Endodermal cell (in vitro differentiated cells): ENCODE measurements at regions not wholly inside any gene's neighbourhood (a gene's known extent, or its start where the extent isn't known, plus 50 kb on each side); places are given as distances from the start of the nearest gene placed in this dataset.

Experiments
- DNase-seq: peaks from one replicate; pipeline ENCODE4 v3.0.0-alpha.2; 2017
- H3K27ac ChIP-seq: 2 replicates; pipeline ENCODE4 v1.5.1; 2013; ENCODE audit warnings: mild to moderate bottlenecking, low read depth, low read length, moderate library complexity
- H3K27me3 ChIP-seq: 2 replicates; pipeline ENCODE4 v1.6.1; 2013; ENCODE audit warnings: mild to moderate bottlenecking, low read length, moderate library complexity; ENCODE audit not compliant: insufficient read depth, control insufficient read depth, poor library complexity, severe bottlenecking
- H3K36me3 ChIP-seq: 2 replicates; pipeline ENCODE4 v1.7.0; 2013; ENCODE audit warnings: mild to moderate bottlenecking, low read length, moderate library complexity; ENCODE audit not compliant: control insufficient read depth, insufficient read depth
- H3K4me1 ChIP-seq: one replicate; pipeline ENCODE4 v1.7.0; 2013; ENCODE audit warnings: low read length; ENCODE audit not compliant: control insufficient read depth, insufficient read depth
- H3K4me3 ChIP-seq: 2 replicates; pipeline ENCODE4 v1.5.1; 2013; ENCODE audit warnings: mild to moderate bottlenecking, low read length, moderate library complexity
- H3K9ac ChIP-seq: 2 replicates; pipeline ENCODE4 v1.6.1; 2013; ENCODE audit warnings: mild to moderate bottlenecking, low read length, moderate library complexity; ENCODE audit not compliant: poor library complexity, severe bottlenecking; ENCODE audit errors: extremely low read depth
- H3K9me3 ChIP-seq: 2 replicates; pipeline ENCODE4 v1.6.1; 2013; ENCODE audit warnings: mild to moderate bottlenecking, low read length, moderate library complexity; ENCODE audit not compliant: control insufficient read depth
- H3K27ac Mint-ChIP-seq: 2 replicates; pipeline ENCODE4 v1.8.0; 2020; ENCODE audit warnings: mixed read lengths
- H3K27me3 Mint-ChIP-seq: 2 replicates; pipeline ENCODE4 v1.8.0; 2021; ENCODE audit warnings: mild to moderate bottlenecking, mixed read lengths; ENCODE audit not compliant: insufficient read depth
- H3K36me3 Mint-ChIP-seq: 2 replicates; pipeline ENCODE4 v1.8.0; 2020; ENCODE audit warnings: low read depth, mixed read lengths
- H3K4me1 Mint-ChIP-seq: 2 replicates; pipeline ENCODE4 v1.8.0; 2020; ENCODE audit warnings: mixed read lengths
- H3K4me3 Mint-ChIP-seq: 2 replicates; pipeline ENCODE4 v1.8.0; 2020; ENCODE audit warnings: mild to moderate bottlenecking, moderate library complexity, mixed read lengths
- H3K9me3 Mint-ChIP-seq: 2 replicates; pipeline ENCODE4 v1.8.0; 2020; ENCODE audit warnings: mild to moderate bottlenecking, mixed read lengths
- WGBS, 2 experiments: methylation state at CpG; one replicate each; pipeline versions ENCODE4 v1.1.5 to v1.1.7; 2013; ENCODE audit warnings: missing lambda C conversion rate in 2 of 2, mixed read lengths in 1 of 2; ENCODE audit not compliant: insufficient coverage in 1 of 2, insufficient read length in 1 of 2; 5-methylcytosine and 5-hydroxymethylcytosine counted together
- TF ChIP-seq, protein P1 (sequence below): fragments of 200-600 bp; sonication (generic); conservative IDR thresholded peaks from 2 replicates; pipeline ENCODE4 v1.5.0; 2021; ENCODE audit warnings: antibody characterized with exemption, mild to moderate bottlenecking

GRCh38 chr18:61609131-61609530 is 275.9 kb downstream of the CDH20 start:
- peaks cover 3% of the 10 kb centered on the region for H3K4me1 ChIP-seq
- H3K36me3 Mint-ChIP-seq: peaks cover 10% of the 10 kb centered on the region
- no peak overlapping the region for H3K27ac Mint-ChIP-seq
- H3K4me3 ChIP-seq: no peak overlapping the region
- H3K9ac ChIP-seq: no peak overlapping the region
- no peaks in the 10 kb centered on the region for H3K27me3 Mint-ChIP-seq
- H3K36me3 ChIP-seq: no peaks in the 10 kb centered on the region
- no peak for DNase-seq
- peaks cover 49% of the 10 kb centered on the region for H3K9me3 ChIP-seq
- H3K27ac ChIP-seq: no peak overlapping the region
- peaks cover 34% of the 10 kb centered on the region for H3K9me3 Mint-ChIP-seq
- peaks cover 27% of the 10 kb centered on the region for H3K4me1 Mint-ChIP-seq
- no peaks in the 10 kb centered on the region for H3K27me3 ChIP-seq
- H3K4me3 Mint-ChIP-seq: no peak overlapping the region
- TF ChIP-seq, protein P1, sequence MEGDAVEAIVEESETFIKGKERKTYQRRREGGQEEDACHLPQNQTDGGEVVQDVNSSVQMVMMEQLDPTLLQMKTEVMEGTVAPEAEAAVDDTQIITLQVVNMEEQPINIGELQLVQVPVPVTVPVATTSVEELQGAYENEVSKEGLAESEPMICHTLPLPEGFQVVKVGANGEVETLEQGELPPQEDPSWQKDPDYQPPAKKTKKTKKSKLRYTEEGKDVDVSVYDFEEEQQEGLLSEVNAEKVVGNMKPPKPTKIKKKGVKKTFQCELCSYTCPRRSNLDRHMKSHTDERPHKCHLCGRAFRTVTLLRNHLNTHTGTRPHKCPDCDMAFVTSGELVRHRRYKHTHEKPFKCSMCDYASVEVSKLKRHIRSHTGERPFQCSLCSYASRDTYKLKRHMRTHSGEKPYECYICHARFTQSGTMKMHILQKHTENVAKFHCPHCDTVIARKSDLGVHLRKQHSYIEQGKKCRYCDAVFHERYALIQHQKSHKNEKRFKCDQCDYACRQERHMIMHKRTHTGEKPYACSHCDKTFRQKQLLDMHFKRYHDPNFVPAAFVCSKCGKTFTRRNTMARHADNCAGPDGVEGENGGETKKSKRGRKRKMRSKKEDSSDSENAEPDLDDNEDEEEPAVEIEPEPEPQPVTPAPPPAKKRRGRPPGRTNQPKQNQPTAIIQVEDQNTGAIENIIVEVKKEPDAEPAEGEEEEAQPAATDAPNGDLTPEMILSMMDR: no peak

GRCh38 chr18:61608316-61608715 is 275.1 kb downstream of the CDH20 start:
- DNase-seq: no peak
- no peak overlapping the region for H3K27ac Mint-ChIP-seq
- peaks cover 3% of the 10 kb centered on the region for H3K4me1 ChIP-seq

GRCh38 chr18:61607867-61608266 is 274.6 kb downstream of the CDH20 start:
- WGBS, 2 experiments: 95 to 97% methylated on average over 2 of the region's 2 CpGs
- Histone ChIP-seq H3K4me1 (peaks cover 3% of the 10 kb centered on the region), H3K9ac (no peak overlapping the region), H3K27me3 (no peaks in the 10 kb centered on the region), H3K4me3 (no peak overlapping the region), H3K27ac (no peak overlapping the region), H3K9me3 (peaks cover 38% of the 10 kb centered on the region), H3K36me3 (no peaks in the 10 kb centered on the region)
- no peak overlapping the region for H3K4me3 Mint-ChIP-seq
- DNase-seq: no peak
- H3K36me3 Mint-ChIP-seq: peaks cover 10% of the 10 kb centered on the region
- no peak overlapping the region for H3K27ac Mint-ChIP-seq
- peaks cover 32% of the 10 kb centered on the region for H3K9me3 Mint-ChIP-seq
- TF ChIP-seq, protein P1: no peak
- no peaks in the 10 kb centered on the region for H3K27me3 Mint-ChIP-seq
- H3K4me1 Mint-ChIP-seq: peaks cover 26% of the 10 kb centered on the region

More at GRCh38 chr18:61608316-61608715, 275.1 kb downstream of the CDH20 start:
- Histone ChIP-seq H3K27ac (no peak overlapping the region), H3K9ac (no peak overlapping the region), H3K36me3 (no peaks in the 10 kb centered on the region), H3K27me3 (no peaks in the 10 kb centered on the region), H3K4me3 (no peak overlapping the region), H3K9me3 (peaks cover 41% of the 10 kb centered on the region)
- Mint-ChIP-seq H3K9me3 (peaks cover 32% of the 10 kb centered on the region), H3K36me3 (peaks cover 10% of the 10 kb centered on the region), H3K4me1 (peaks cover 27% of the 10 kb centered on the region), H3K4me3 (no peak overlapping the region), H3K27me3 (no peaks in the 10 kb centered on the region)
- WGBS, 2 experiments: 92 to 100% methylated on average over 1 of the region's 1 CpG
- TF ChIP-seq, protein P1: no peak
